HG02798 (cell line): ENCODE measurements at regions not wholly inside any gene's neighbourhood (a gene's known extent, or its start where the extent isn't known, plus 50 kb on each side); places are given as distances from the start of the nearest gene placed in this dataset.

ENCODE experiments used
- ATAC-seq: cut with Tn5 transposase; IDR thresholded peaks from one replicate; pipeline ENCODE4 v1.9.1; 2021; ENCODE audit warnings: mild to moderate bottlenecking; ENCODE audit not compliant: unreplicated experiment, poor library complexity

GRCh38 chr6:19102936-19103335 is 715.8 kb downstream of the RNF144B start:
- no peak for ATAC-seq

GRCh38 chr6:19107468-19107867 is 720.3 kb downstream of the RNF144B start:
- no peak for ATAC-seq

- no peak for ATAC-seq
Measured at GRCh38 chr6:19121521-19121920, 715.6 kb upstream of the ID4 start.

GRCh38 chr6:19127081-19127480 is 710.1 kb upstream of the ID4 start:
- ATAC-seq = no peak

GRCh38 chr6:19128701-19129100 is 708.5 kb upstream of the ID4 start:
- ATAC-seq = no peak

GRCh38 chr6:19135706-19136105 is 701.5 kb upstream of the ID4 start:
- no peak for ATAC-seq

GRCh38 chr6:19137505-19137904 is 699.7 kb upstream of the ID4 start:
- ATAC-seq = no peak

GRCh38 chr6:19142275-19142674 is 694.9 kb upstream of the ID4 start:
- no peak for ATAC-seq

GRCh38 chr6:19150307-19150706 is 686.9 kb upstream of the ID4 start:
- no peak for ATAC-seq

GRCh38 chr6:19153270-19153980 is 683.7 kb upstream of the ID4 start:
- ATAC-seq = no peak

- ATAC-seq = no peak
Measured at GRCh38 chr6:19153981-19154295, 683.2 kb upstream of the ID4 start.

- ATAC-seq = no peak
Measured at GRCh38 chr6:19156443-19156842, 680.7 kb upstream of the ID4 start.

GRCh38 chr6:19157486-19157885 is 679.7 kb upstream of the ID4 start:
- no peak for ATAC-seq

GRCh38 chr6:19158586-19158985 is 678.6 kb upstream of the ID4 start:
- no peak for ATAC-seq

- ATAC-seq = no peak
Measured at GRCh38 chr6:19159089-19159488, 678.1 kb upstream of the ID4 start.

GRCh38 chr6:19159561-19159960 is 677.6 kb upstream of the ID4 start:
- ATAC-seq = no peak

- no peak for ATAC-seq
Measured at GRCh38 chr6:19160081-19160730, 677.0 kb upstream of the ID4 start.

- no peak for ATAC-seq
Measured at GRCh38 chr6:19167251-19167650, 669.9 kb upstream of the ID4 start.

GRCh38 chr6:19169366-19169765 is 667.8 kb upstream of the ID4 start:
- ATAC-seq = no peak

- ATAC-seq = no peak
Measured at GRCh38 chr6:19175023-19175422, 662.1 kb upstream of the ID4 start.

GRCh38 chr6:19180348-19181072 is 656.7 kb upstream of the ID4 start:
- no peak for ATAC-seq

- ATAC-seq = no peak
Measured at GRCh38 chr6:19181211-19181610, 656.0 kb upstream of the ID4 start.
